Duodenal mucosa (tissue), 2 donors: ENCODE measurements at regions not wholly inside any gene's neighbourhood (a gene's known extent, or its start where the extent isn't known, plus 50 kb on each side); places are given as distances from the start of the nearest gene placed in this dataset.
"Not testable (repeated sequence)": the region's sequence is repeated elsewhere in the genome, so short reads cannot be mapped to it uniquely, and the experiment has no call there.

ENCODE experiments used
- H3K27ac ChIP-seq: one replicate; pipeline ENCODE4 v1.7.0; 2013; ENCODE audit warnings: low read depth, low read length
- H3K27me3 ChIP-seq, 2 donors: one replicate each; pipeline ENCODE4 v1.7.0; 2013; ENCODE audit warnings: low read length in 2 of 2, control low read depth in 1 of 2; ENCODE audit not compliant: insufficient read depth in 2 of 2, control insufficient read depth in 1 of 2
- H3K36me3 ChIP-seq, 2 donors: one replicate each; pipeline ENCODE4 v1.7.0; 2013; ENCODE audit warnings: low read length in 2 of 2, control low read depth in 1 of 2; ENCODE audit not compliant: insufficient read depth in 2 of 2, control insufficient read depth in 1 of 2
- H3K4me1 ChIP-seq, 2 donors: one replicate each; pipeline ENCODE4 v1.7.0; 2013; ENCODE audit warnings: low read length in 2 of 2, control low read depth in 1 of 2; ENCODE audit not compliant: insufficient read depth in 2 of 2, control insufficient read depth in 1 of 2
- H3K4me3 ChIP-seq, 2 donors: one replicate each; pipeline ENCODE4 v1.7.0; 2013; ENCODE audit warnings: low read length in 2 of 2, low read depth in 1 of 2
- H3K9ac ChIP-seq, 2 donors: one replicate each; pipeline ENCODE4 v1.7.0; 2013; ENCODE audit warnings: low read length in 2 of 2, low read depth in 1 of 2
- H3K9me3 ChIP-seq, 2 donors: one replicate each; pipeline ENCODE4 v1.7.0; 2013; ENCODE audit warnings: low read length in 2 of 2, control low read depth in 1 of 2; ENCODE audit not compliant: control insufficient read depth in 1 of 2

DNA sequence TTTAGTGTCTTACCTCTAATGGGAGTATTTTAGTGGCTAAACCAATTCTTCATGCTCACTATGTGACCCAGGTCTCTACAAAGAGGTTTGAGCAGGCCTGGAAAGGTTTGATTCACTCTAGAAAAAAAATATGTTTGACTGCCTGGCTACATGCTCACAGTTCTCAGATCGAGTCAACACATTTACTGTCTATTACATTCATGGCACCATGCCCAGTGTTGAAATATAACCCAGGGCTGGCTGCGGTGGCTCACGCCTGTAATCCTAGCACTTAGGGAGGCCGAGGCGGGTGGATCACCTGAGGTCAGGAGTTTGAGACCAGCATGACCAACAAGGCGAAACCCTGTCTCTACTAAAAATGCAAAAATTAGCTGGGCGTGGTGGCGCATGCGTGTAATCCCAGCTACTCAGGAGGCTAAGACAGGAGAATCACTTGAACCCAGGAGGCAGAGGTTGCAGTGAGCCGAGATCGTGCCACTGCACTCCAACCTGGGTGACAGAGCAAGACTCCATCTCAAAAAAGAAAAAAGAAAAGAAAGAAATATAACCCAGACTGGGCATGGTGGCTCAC lies 543.8 kb downstream of the HAPSTR1 start:
- H3K4me1 ChIP-seq, H3K9ac ChIP-seq, H3K4me3 ChIP-seq, H3K9me3 ChIP-seq, H3K27me3 ChIP-seq, H3K27ac ChIP-seq, H3K36me3 ChIP-seq: not testable (repeated sequence)

- Histone ChIP-seq H3K9ac (no peak overlapping the region), H3K4me3 (no peak overlapping the region), H3K36me3 (no peaks in the 10 kb centered on the region), H3K27ac (no peak overlapping the region), H3K4me1 (no peaks in the 10 kb centered on the region), H3K27me3 (no peaks in the 10 kb centered on the region), H3K9me3 (no peaks in the 10 kb centered on the region)
Measured at GRCh38 chr16:9644258-9644657, 538.0 kb downstream of the GRIN2A start.

- Histone ChIP-seq H3K36me3 (no peaks in the 10 kb centered on the region), H3K9ac (no peak overlapping the region), H3K9me3 (no peaks in the 10 kb centered on the region), H3K4me1 (no peaks in the 10 kb centered on the region), H3K27ac (no peak overlapping the region), H3K4me3 (no peak overlapping the region), H3K27me3 (no peaks in the 10 kb centered on the region)
Measured at GRCh38 chr16:9645911-9646310, 536.3 kb downstream of the GRIN2A start.

DNA sequence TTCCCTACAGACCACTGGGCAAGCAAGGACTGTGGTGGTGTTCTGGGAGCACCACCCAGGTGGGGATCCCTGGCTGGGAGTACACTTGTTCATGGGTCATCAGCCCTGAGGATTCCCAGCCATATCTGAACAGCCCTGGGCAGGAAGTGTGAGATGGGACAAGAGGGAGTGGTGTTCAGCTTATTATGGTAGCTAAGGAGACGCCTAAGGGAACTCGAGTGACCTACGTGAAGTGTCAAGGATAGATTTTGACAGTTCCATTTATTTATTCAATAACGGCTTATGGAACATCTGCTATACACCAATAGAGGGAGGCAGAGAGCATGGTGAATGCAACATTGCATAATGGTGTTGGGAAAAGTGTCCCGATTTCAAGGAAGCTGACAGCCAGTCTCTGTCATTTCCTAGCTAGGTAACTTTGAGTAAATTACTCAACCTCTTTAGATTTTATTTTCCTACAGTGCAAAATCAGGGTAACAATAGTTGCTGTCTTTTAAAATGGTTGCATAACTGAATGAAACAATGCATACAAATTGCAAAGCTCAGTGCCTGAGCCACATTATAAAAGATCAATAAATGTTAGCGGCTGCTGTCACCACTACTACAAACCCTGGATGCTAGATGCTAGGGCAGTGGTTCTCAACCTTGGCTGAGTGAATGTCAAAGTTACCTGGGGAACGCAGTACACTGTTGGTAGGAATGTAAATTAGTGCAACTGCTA lies 534.1 kb downstream of the GRIN2A start:
- H3K4me3 ChIP-seq = no peak overlapping the region
- no peak overlapping the region for H3K9ac ChIP-seq
- H3K9me3 ChIP-seq = no peaks in the 10 kb centered on the region
- H3K27me3 ChIP-seq = no peaks in the 10 kb centered on the region
- H3K36me3 ChIP-seq = no peaks in the 10 kb centered on the region
- H3K27ac ChIP-seq = no peak overlapping the region
- no peaks in the 10 kb centered on the region for H3K4me1 ChIP-seq

- Histone ChIP-seq H3K4me3 (no peak overlapping the region), H3K27ac (no peak overlapping the region), H3K9me3 (no peaks in the 10 kb centered on the region), H3K27me3 (no peaks in the 10 kb centered on the region), H3K36me3 (no peaks in the 10 kb centered on the region), H3K4me1 (no peaks in the 10 kb centered on the region), H3K9ac (no peak overlapping the region)
Measured at GRCh38 chr16:9650284-9650683, 531.9 kb downstream of the GRIN2A start.

DNA sequence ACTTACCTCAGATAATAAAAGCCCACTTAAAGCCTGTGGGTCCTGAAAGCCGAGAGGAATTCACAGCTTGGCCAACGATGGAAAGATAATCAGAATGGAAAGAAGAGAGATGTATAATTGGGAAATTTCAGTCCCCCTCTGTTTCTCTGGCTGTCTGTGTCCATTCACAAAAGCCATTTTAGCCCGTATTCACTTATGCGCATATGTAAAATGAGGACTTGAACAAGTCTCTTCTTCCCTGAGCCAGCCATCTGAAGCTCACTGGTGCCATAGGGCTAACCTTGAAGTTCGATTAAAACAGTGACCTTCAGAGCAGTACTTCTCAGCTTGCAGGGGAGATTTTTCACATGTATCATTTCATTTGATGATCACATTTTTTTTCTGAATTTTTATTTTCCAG lies 527.2 kb downstream of the GRIN2A start:
- Histone ChIP-seq H3K4me3 (no peak overlapping the region), H3K4me1 (no peaks in the 10 kb centered on the region), H3K9ac (no peak overlapping the region), H3K9me3 (no peaks in the 10 kb centered on the region), H3K27ac (no peak overlapping the region), H3K27me3 (no peaks in the 10 kb centered on the region), H3K36me3 (no peaks in the 10 kb centered on the region)

GRCh38 chr16:9657641-9658040 lies 524.6 kb downstream of the GRIN2A start:
- Histone ChIP-seq H3K9me3 (no peaks in the 10 kb centered on the region), H3K27me3 (no peaks in the 10 kb centered on the region), H3K36me3 (no peaks in the 10 kb centered on the region), H3K27ac (no peak overlapping the region), H3K4me3 (no peak overlapping the region), H3K9ac (no peak overlapping the region), H3K4me1 (no peaks in the 10 kb centered on the region)

DNA sequence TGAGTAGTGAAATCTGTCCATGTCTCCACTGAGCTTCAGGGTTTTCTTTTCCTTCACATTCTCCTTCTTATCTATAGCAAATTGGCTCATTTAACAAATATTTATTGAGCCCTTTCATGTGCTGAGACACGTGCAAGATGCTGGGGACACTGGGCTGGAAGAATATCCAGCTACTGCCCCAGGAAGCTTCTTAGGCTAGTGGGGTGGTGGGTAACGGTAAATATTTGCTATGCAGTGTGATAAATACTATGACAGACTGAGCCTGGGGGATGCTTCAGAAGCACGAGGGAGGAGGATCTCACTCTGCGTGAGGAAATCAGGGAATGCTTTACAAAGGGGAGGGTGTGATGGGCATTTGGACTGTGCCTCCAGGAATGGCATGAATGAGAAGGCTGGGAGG lies 524.1 kb downstream of the GRIN2A start:
- H3K27me3 ChIP-seq = no peaks in the 10 kb centered on the region

DNA sequence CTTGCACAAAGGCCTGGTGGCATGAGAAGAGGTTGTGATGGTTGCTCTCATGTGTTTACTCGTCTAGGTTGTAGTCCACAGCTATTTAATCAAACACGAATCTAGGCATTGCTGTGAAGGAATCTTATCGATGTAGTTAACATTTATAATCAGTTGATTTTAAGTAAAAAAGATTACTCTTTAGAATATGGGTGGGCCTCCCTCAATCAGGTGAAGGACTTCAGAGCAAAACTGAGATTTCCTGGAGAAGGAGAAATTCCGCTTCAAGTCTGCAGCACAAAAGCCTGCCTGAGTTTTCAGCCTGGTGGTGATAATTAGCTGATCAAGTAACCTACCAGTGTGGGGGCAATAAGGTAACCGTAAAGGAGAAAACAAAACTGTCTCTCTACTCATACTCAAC lies 523.6 kb downstream of the GRIN2A start:
- Histone ChIP-seq H3K36me3 (no peaks in the 10 kb centered on the region), H3K4me3 (no peak overlapping the region), H3K27ac (no peak overlapping the region), H3K9me3 (no peaks in the 10 kb centered on the region), H3K27me3 (no peaks in the 10 kb centered on the region), H3K4me1 (no peaks in the 10 kb centered on the region), H3K9ac (no peak overlapping the region)

More for the DNA sequence above, 524.1 kb downstream of the GRIN2A start:
- Histone ChIP-seq H3K27ac (no peak overlapping the region), H3K9ac (no peak overlapping the region), H3K4me3 (no peak overlapping the region), H3K9me3 (no peaks in the 10 kb centered on the region), H3K36me3 (no peaks in the 10 kb centered on the region), H3K4me1 (no peaks in the 10 kb centered on the region)

DNA sequence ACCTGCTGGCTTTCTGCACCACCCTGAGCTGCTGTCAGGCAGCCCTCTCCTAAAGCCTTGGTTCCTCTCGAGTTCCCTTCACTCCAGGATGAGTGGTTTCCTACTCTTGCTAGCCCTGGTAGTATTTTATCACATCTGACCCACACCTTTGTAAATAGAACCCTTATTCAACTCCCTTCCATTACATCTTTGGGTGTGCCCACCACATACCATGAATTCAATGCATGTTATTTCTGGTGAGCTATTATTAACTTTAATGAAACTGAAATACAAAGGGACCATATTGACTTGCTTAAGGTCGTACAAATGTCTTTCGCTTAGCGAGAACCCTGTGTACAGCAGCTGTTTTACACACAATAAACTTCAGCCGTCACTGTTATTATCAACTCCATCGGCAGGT lies 521.3 kb downstream of the GRIN2A start:
- H3K4me3 ChIP-seq = no peak overlapping the region
- H3K27me3 ChIP-seq = no peaks in the 10 kb centered on the region
- H3K9ac ChIP-seq = no peak overlapping the region
- peaks cover under 1 to 1% of the 10 kb centered on the region in 2 donors for H3K4me1 ChIP-seq
- no peak overlapping the region for H3K27ac ChIP-seq
- H3K9me3 ChIP-seq = no peaks in the 10 kb centered on the region
- no peaks in the 10 kb centered on the region for H3K36me3 ChIP-seq
